Ishikawa (cell line): ENCODE measurements at regions not wholly inside any gene's neighbourhood (a gene's known extent, or its start where the extent isn't known, plus 50 kb on each side); places are given as distances from the start of the nearest gene placed in this dataset.

Source experiments
- REST ChIP-seq: IDR thresholded peaks from 2 replicates; pipeline ENCODE4 v1.6.1; 2012; ENCODE audit warnings: low read depth, mild to moderate bottlenecking
- TAF1 ChIP-seq: IDR thresholded peaks from 2 replicates; pipeline ENCODE4 v1.6.1; 2012; ENCODE audit warnings: low read depth, mild to moderate bottlenecking

DNA sequence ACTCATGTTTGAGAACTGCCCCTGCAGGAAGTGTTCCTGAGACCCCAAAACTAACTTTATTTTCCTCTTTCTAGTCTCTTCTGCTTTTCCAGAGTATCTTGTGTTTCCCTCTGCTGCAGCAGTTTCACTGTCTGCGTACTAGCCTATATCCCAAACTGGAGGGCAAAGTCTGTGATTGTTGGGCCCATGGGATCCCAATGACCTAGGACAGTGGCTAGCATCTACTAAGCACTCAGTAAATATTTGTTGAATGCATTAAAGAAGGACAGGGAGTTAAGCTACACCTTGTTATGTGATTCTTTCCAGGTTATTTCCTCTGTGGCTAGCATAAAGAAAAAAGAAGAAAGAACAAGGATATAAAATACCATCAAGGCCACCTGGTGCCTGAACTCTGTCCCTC, 210.6 kb upstream of the PHYHIPL start:
- TF ChIP-seq TAF1 (no peak), REST (no peak)
